H1 (cell line): ENCODE measurements at regions not wholly inside any gene's neighbourhood (a gene's known extent, or its start where the extent isn't known, plus 50 kb on each side); places are given as distances from the start of the nearest gene placed in this dataset.

Experiments used
- CTCF ChIA-PET: fragments of 300-600 bp; sonication (Branson Sonifier 250); formaldehyde crosslinking; loops from one replicate; lab custom pipeline; 2021; ENCODE audit not compliant: partially characterized antibody; lab: Charles Lee
- POLR2A ChIA-PET: fragments of 300-600 bp; sonication (Branson Sonifier 250); formaldehyde crosslinking; loops from one replicate; lab custom pipeline; 2021; ENCODE audit warnings: inconsistent platforms; ENCODE audit not compliant: partially characterized antibody; lab: Charles Lee
- DNase-seq, 2 experiments: peaks; one replicate each; pipeline versions ENCODE4 v3.0.0 to v3.0.0-alpha.2; 2010 to 2022; ENCODE audit warnings: low spot score in 2 of 2, low read depth in 1 of 2, mixed read lengths in 1 of 2
- FAIRE-seq: peaks from 2 replicates; lab custom pipeline; 2011; peaks lifted over from hg19 to GRCh38; lab: Jason Lieb, UNC
- H2AFZ ChIP-seq: 2 replicates; pipeline ENCODE4 v1.8.1; 2012; ENCODE audit warnings: low read length, inconsistent platforms
- H2AK5ac ChIP-seq: 2 replicates; pipeline ENCODE4 v1.6.1; 2013; ENCODE audit warnings: low read depth, low read length
- H2BK120ac ChIP-seq: replicated peaks from 2 replicates; pipeline ENCODE3; 2013; ENCODE audit warnings: low read depth, low read length, inconsistent platforms
- H2BK12ac ChIP-seq: 2 replicates; pipeline ENCODE4 v1.6.1; 2013; ENCODE audit warnings: low read depth, low read length
- H2BK15ac ChIP-seq: 2 replicates; pipeline ENCODE4 v1.6.1; 2013; ENCODE audit warnings: low read length
- H2BK20ac ChIP-seq: 2 replicates; pipeline ENCODE4 v1.6.1; 2013; ENCODE audit warnings: low read length
- H2BK5ac ChIP-seq: 2 replicates; pipeline ENCODE4 v1.6.1; 2013; ENCODE audit warnings: low read depth, low read length
- H3K14ac ChIP-seq: 2 replicates; pipeline ENCODE4 v1.6.1; 2013; ENCODE audit warnings: inconsistent platforms; ENCODE audit not compliant: insufficient read length
- H3K18ac ChIP-seq: 2 replicates; pipeline ENCODE4 v1.6.1; 2013; ENCODE audit warnings: low read length; ENCODE audit errors: extremely low read depth
- H3K23ac ChIP-seq: 2 replicates; pipeline ENCODE4 v1.6.1; 2013; ENCODE audit warnings: inconsistent platforms; ENCODE audit not compliant: insufficient read length
- H3K23me2 ChIP-seq: 2 replicates; pipeline ENCODE4 v1.6.1; 2013; ENCODE audit warnings: low read depth, low read length
- H3K27ac ChIP-seq: 2 replicates; pipeline ENCODE4 v1.6.1; 2011; ENCODE audit warnings: low read depth, low read length, inconsistent platforms
- H3K27me3 ChIP-seq, 4 experiments: replicated peaks in 1 of 4; 1 replicate in 1 of 4; 2 replicates in 3 of 4; pipeline versions ENCODE4 v1.6.1 to v1.8.1; 2011 to 2013; ENCODE audit warnings: low read length in 3 of 4, mild to moderate bottlenecking in 3 of 4, inconsistent platforms in 2 of 4, mixed read lengths in 2 of 4, moderate library complexity in 1 of 4; ENCODE audit not compliant: control insufficient read depth in 3 of 4, insufficient read depth in 3 of 4; ENCODE audit errors: extremely low read depth in 1 of 4
- H3K36me3 ChIP-seq, 4 experiments: 2 replicates each; pipeline versions ENCODE4 v1.6.1 to v1.8.1; 2011 to 2013; ENCODE audit warnings: mild to moderate bottlenecking in 4 of 4, low read length in 3 of 4, moderate library complexity in 2 of 4, control low read depth in 1 of 4, inconsistent platforms in 1 of 4; ENCODE audit not compliant: insufficient read depth in 4 of 4, control insufficient read depth in 2 of 4
- H3K4ac ChIP-seq: replicated peaks from 2 replicates; pipeline ENCODE3; 2013; ENCODE audit warnings: low read length, low read depth, mixed read lengths, inconsistent platforms; ENCODE audit not compliant: insufficient read length
- H3K4me1 ChIP-seq, 4 experiments: replicated peaks in 1 of 4; 1 replicate in 1 of 4; 2 replicates in 3 of 4; pipeline versions ENCODE4 v1.6.1 to v1.8.1; 2011 to 2013; ENCODE audit warnings: low read length in 3 of 4, inconsistent platforms in 2 of 4, mixed read lengths in 1 of 4; ENCODE audit not compliant: insufficient read depth in 4 of 4, control insufficient read depth in 3 of 4
- H3K4me2 ChIP-seq, 2 experiments: 2 replicates each; pipeline versions ENCODE4 v1.6.1 to v1.8.1; 2011 to 2013; ENCODE audit warnings: low read depth in 2 of 2, low read length in 2 of 2, control low read depth in 1 of 2, inconsistent platforms in 1 of 2, mild to moderate bottlenecking in 1 of 2; ENCODE audit not compliant: insufficient read depth in 1 of 2
- H3K4me3 ChIP-seq, 4 experiments: fragments of 200-600, 300-600 bp in 1 of 4; sonication (generic), shearing (Covaris generic), sonication (Bioruptor Twin) in 1 of 4; 2 replicates each; pipeline versions ENCODE4 v1.5.1 to v1.8.1; 2011 to 2016; ENCODE audit warnings: low read length in 4 of 4, low read depth in 3 of 4, control low read depth in 2 of 4, inconsistent platforms in 2 of 4, mild to moderate bottlenecking in 2 of 4, mixed read lengths in 1 of 4, moderate library complexity in 1 of 4; ENCODE audit not compliant: insufficient read depth in 2 of 4; ENCODE audit errors: extremely low read depth in 1 of 4
- H3K56ac ChIP-seq: replicated peaks from 2 replicates; pipeline ENCODE3; 2013; ENCODE audit warnings: low read depth, mild to moderate bottlenecking, mixed read lengths, low read length, inconsistent platforms; ENCODE audit not compliant: insufficient read length
- H3K79me1 ChIP-seq: 2 replicates; pipeline ENCODE4 v1.6.1; 2013; ENCODE audit warnings: low read depth, low read length, control low read depth
- H3K79me2 ChIP-seq, 2 experiments: 2 replicates each; pipeline versions ENCODE4 v1.6.1 to v1.8.1; 2012 to 2013; ENCODE audit warnings: low read length in 2 of 2, mild to moderate bottlenecking in 2 of 2, inconsistent platforms in 1 of 2; ENCODE audit not compliant: insufficient read depth in 2 of 2, control insufficient read depth in 1 of 2
- H3K9ac ChIP-seq, 4 experiments: replicated peaks in 1 of 4; 1 replicate in 1 of 4; 2 replicates in 3 of 4; pipeline versions ENCODE4 v1.6.1 to v1.8.1; 2011 to 2013; ENCODE audit warnings: low read depth in 3 of 4, low read length in 3 of 4, control low read depth in 2 of 4, mild to moderate bottlenecking in 2 of 4, moderate library complexity in 2 of 4, inconsistent platforms in 1 of 4; ENCODE audit errors: extremely low read depth in 1 of 4
- H3K9me3 ChIP-seq, 2 experiments: 2 replicates each; pipeline versions ENCODE4 v1.6.1 to v1.8.1; 2012 to 2013; ENCODE audit warnings: mild to moderate bottlenecking in 2 of 2, moderate library complexity in 2 of 2, control low read depth in 1 of 2, inconsistent platforms in 1 of 2, low read depth in 1 of 2, low read length in 1 of 2, mixed read lengths in 1 of 2; ENCODE audit not compliant: insufficient read depth in 2 of 2
- H4K20me1 ChIP-seq, 2 experiments: replicated peaks in 1 of 2; 2 replicates each; pipeline versions ENCODE3 to v1.8.1; 2011 to 2013; ENCODE audit warnings: inconsistent platforms in 2 of 2, low read length in 2 of 2, mild to moderate bottlenecking in 1 of 2; ENCODE audit not compliant: insufficient read depth in 2 of 2, control insufficient read depth in 1 of 2
- H4K5ac ChIP-seq: 2 replicates; pipeline ENCODE4 v1.6.1; 2013; ENCODE audit warnings: low read length, low read depth, mixed read lengths, inconsistent platforms; ENCODE audit not compliant: insufficient read length
- H4K8ac ChIP-seq: 2 replicates; pipeline ENCODE4 v1.8.0; 2013; ENCODE audit warnings: mild to moderate bottlenecking, moderate library complexity, low read length, inconsistent platforms; ENCODE audit not compliant: insufficient read depth; ENCODE audit errors: extremely low read depth
- H4K91ac ChIP-seq: replicated peaks from 2 replicates; pipeline ENCODE3; 2013; ENCODE audit warnings: low read length, mixed read lengths, inconsistent platforms; ENCODE audit not compliant: insufficient read length
- EP300 ChIP-seq, 2 experiments: IDR thresholded peaks; 1 replicate in 1 of 2; 2 replicates in 1 of 2; pipeline ENCODE4 v1.6.1; 2011 to 2012; ENCODE audit warnings: low read depth in 2 of 2, low read length in 2 of 2, mild to moderate bottlenecking in 2 of 2, borderline replicate concordance in 1 of 2, inconsistent platforms in 1 of 2, moderate library complexity in 1 of 2
- KDM4A ChIP-seq: IDR thresholded peaks from one replicate; pipeline ENCODE4 v1.7.1; 2012; ENCODE audit warnings: low read depth, mild to moderate bottlenecking, moderate library complexity, low read length, inconsistent platforms; ENCODE audit not compliant: severe bottlenecking
- POLR2A ChIP-seq, 2 experiments: IDR thresholded peaks; 1 replicate in 1 of 2; 2 replicates in 1 of 2; pipeline ENCODE4 v1.6.1; 2011; ENCODE audit warnings: low read depth in 2 of 2, low read length in 2 of 2, mild to moderate bottlenecking in 2 of 2; ENCODE audit errors: control extremely low read depth in 1 of 2
- POU5F1 ChIP-seq: IDR thresholded peaks from 2 replicates; pipeline ENCODE4 v1.6.1; 2011; ENCODE audit warnings: low read depth, mild to moderate bottlenecking, low read length, moderate library complexity
- RAD21 ChIP-seq, 2 experiments: IDR thresholded peaks in 1 of 2; conservative IDR thresholded peaks in 1 of 2; 2 replicates each; pipeline ENCODE4 v1.6.1; 2011; ENCODE audit warnings: low read depth in 2 of 2, low read length in 2 of 2, improper control_type of control experiment in 1 of 2, inconsistent platforms in 1 of 2, mild to moderate bottlenecking in 1 of 2, moderate library complexity in 1 of 2
- SUZ12 ChIP-seq: fragments of 200-600 bp; sonication (generic); IDR thresholded peaks from 2 replicates; pipeline ENCODE4 v1.6.1; 2012; ENCODE audit warnings: mild to moderate bottlenecking, inconsistent platforms, low read length, moderate library complexity, mixed read lengths
- WGBS, 2 experiments: shearing (Covaris generic) in 1 of 2; methylation state at CpG; one replicate each; pipeline versions ENCODE4 v1.1.6 to v1.1.7; 2013 to 2015; ENCODE audit warnings: low lambda C conversion rate in 2 of 2, mixed read lengths in 2 of 2, inconsistent platforms in 1 of 2, low coverage in 1 of 2, missing lambda C conversion rate in 1 of 2; ENCODE audit not compliant: insufficient replicate concordance in 2 of 2, insufficient coverage in 1 of 2, insufficient read length in 1 of 2; ENCODE audit errors: extremely low coverage in 1 of 2, missing lambda C conversion rate in 1 of 2; 5-methylcytosine and 5-hydroxymethylcytosine counted together
- TF ChIP-seq, protein P1 (sequence below): IDR thresholded peaks from 2 replicates; pipeline ENCODE4 v1.6.1; 2012; ENCODE audit warnings: inconsistent platforms

DNA sequence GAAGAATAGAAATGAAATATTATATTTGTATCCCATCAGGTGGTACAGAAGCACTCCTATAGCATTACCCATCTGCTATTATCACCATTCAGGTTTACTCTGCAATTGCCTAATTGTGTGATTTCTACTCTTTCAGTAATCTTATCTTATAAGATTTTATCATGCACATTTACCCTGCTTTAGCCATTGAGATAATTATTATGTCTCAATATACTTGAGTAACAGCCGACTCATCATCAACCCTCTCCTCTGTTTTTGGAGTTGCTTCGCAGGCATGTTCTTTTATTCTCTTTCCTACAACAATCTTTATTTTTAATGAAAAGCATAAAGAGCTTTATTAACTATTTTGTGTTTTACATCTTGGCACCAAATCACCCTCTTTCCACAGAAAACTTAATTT, 419.9 kb downstream of the LRIG3 start:
- no peak overlapping the region for H3K4me3 ChIP-seq
- H3K4me1 ChIP-seq, result no peaks in the 10 kb centered on the region; a peak in 1 of 7 replicates
- no peak overlapping the region for H4K5ac ChIP-seq
- FAIRE-seq, result no peak
- no peak overlapping the region for H2BK5ac ChIP-seq
- H4K20me1 ChIP-seq, result no peaks in the 10 kb centered on the region
- H4K8ac ChIP-seq, result no peak overlapping the region
- no peaks in the 10 kb centered on the region for H3K23me2 ChIP-seq
- 93% methylated on average over 2 of the region's 2 CpGs; no CpG with 5 or more reads in 1 of the 2 experiments for WGBS, 2 experiments
- CTCF ChIA-PET, result interaction anchor here (1.1 kb wide), 2 partner anchors 22 to 104 kb away, joined by 3 read pairs; no protein-coding TSS in a partner anchor
- H3K18ac ChIP-seq, result no peak overlapping the region
- no peak overlapping the region for H3K23ac ChIP-seq
- POLR2A ChIA-PET, result no interaction called here
- H3K4me2 ChIP-seq, result no peak overlapping the region
- no peak overlapping the region for H2BK20ac ChIP-seq
- H2AFZ ChIP-seq, result no peak overlapping the region
- no peak overlapping the region for H3K14ac ChIP-seq
- H4K91ac ChIP-seq, result no peak overlapping the region
- no peaks in the 10 kb centered on the region for H3K79me1 ChIP-seq
- no peak overlapping the region for H3K27ac ChIP-seq
- H2BK12ac ChIP-seq, result no peak overlapping the region
- DNase-seq, result no peak
- no peaks in the 10 kb centered on the region for H3K36me3 ChIP-seq
- no peak overlapping the region for H2AK5ac ChIP-seq
- no peak for TF ChIP-seq RAD21 (IDR thresholded peaks at IDR 0.05 in 1 of 2, conservative IDR thresholded peaks at IDR 0.05 in 1 of 2; ENCODE audit: low read depth in 2 of 2, low read length in 2 of 2)
- no peak for TF ChIP-seq POU5F1
- TF ChIP-seq, protein P1, sequence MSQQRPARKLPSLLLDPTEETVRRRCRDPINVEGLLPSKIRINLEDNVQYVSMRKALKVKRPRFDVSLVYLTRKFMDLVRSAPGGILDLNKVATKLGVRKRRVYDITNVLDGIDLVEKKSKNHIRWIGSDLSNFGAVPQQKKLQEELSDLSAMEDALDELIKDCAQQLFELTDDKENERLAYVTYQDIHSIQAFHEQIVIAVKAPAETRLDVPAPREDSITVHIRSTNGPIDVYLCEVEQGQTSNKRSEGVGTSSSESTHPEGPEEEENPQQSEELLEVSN, result no peak
- TF ChIP-seq EP300 (IDR thresholded peaks at IDR 0.05; ENCODE audit: borderline replicate concordance in 1 of 2, low read depth in 2 of 2, low read length in 2 of 2), result no peak
- no peak for TF ChIP-seq KDM4A
- no peak for TF ChIP-seq POLR2A (IDR thresholded peaks at IDR 0.05; ENCODE audit: control extremely low read depth in 1 of 2, low read depth in 2 of 2, low read length in 2 of 2)
- no peak for TF ChIP-seq SUZ12
- no peaks in the 10 kb centered on the region for H3K27me3 ChIP-seq
- no peak overlapping the region for H2BK120ac ChIP-seq
- H3K9ac ChIP-seq, result no peak overlapping the region
- H3K79me2 ChIP-seq, result no peaks in the 10 kb centered on the region
- H3K9me3 ChIP-seq, result no peaks in the 10 kb centered on the region
- no peak overlapping the region for H3K4ac ChIP-seq
- H2BK15ac ChIP-seq, result no peak overlapping the region
- H3K56ac ChIP-seq, result no peak overlapping the region
